Neural progenitor cell (in vitro differentiated cells): ENCODE measurements at regions not wholly inside any gene's neighbourhood (a gene's known extent, or its start where the extent isn't known, plus 50 kb on each side); places are given as distances from the start of the nearest gene placed in this dataset.
"Not testable (repeated sequence)": the region's sequence is repeated elsewhere in the genome, so short reads cannot be mapped to it uniquely, and the experiment has no call there.

Source experiments
- DNase-seq: peaks from one replicate; pipeline ENCODE4 v3.0.0-alpha.2; 2016; ENCODE audit warnings: low spot score
- H2AFZ ChIP-seq: fragments of 200-600 bp; sonication (generic); replicated peaks from 2 replicates; pipeline ENCODE4 v1.6.1; 2016; ENCODE audit warnings: antibody characterized with exemption
- H3F3A ChIP-seq: fragments of 200-600 bp; sonication (generic); 2 replicates; pipeline ENCODE4 v1.6.1; 2016; ENCODE audit warnings: antibody characterized with exemption, low read depth
- H3K27ac ChIP-seq: fragments of 200-600 bp; sonication (generic); 2 replicates; pipeline ENCODE4 v1.5.1; 2016; ENCODE audit warnings: mild to moderate bottlenecking
- H3K27me3 ChIP-seq: fragments of 200-600 bp; sonication (generic); 2 replicates; pipeline ENCODE4 v1.6.1; 2016; ENCODE audit warnings: mild to moderate bottlenecking, moderate library complexity
- H3K36me3 ChIP-seq: fragments of 200-600 bp; sonication (generic); 2 replicates; pipeline ENCODE4 v1.5.1; 2016
- H3K4me1 ChIP-seq: fragments of 200-600 bp; sonication (generic); 2 replicates; pipeline ENCODE4 v1.6.1; 2016; ENCODE audit warnings: mixed run types
- H3K4me2 ChIP-seq: fragments of 200-600 bp; sonication (generic); 2 replicates; pipeline ENCODE4 v1.6.1; 2016
- H3K4me3 ChIP-seq: fragments of 200-600 bp; sonication (generic); 2 replicates; pipeline ENCODE4 v1.5.1; 2016
- H3K79me2 ChIP-seq: fragments of 200-600 bp; sonication (generic); 2 replicates; pipeline ENCODE4 v1.6.1; 2016; ENCODE audit warnings: low read depth
- H3K9ac ChIP-seq: fragments of 200-600 bp; sonication (generic); 2 replicates; pipeline ENCODE4 v1.6.1; 2016
- H3K9me3 ChIP-seq: fragments of 200-600 bp; sonication (generic); 2 replicates; pipeline ENCODE4 v1.5.1; 2016; ENCODE audit warnings: low read depth
- H4K20me1 ChIP-seq: fragments of 200-600 bp; sonication (generic); 2 replicates; pipeline ENCODE4 v1.6.1; 2016; ENCODE audit warnings: low read depth
- H3K27ac Mint-ChIP-seq: 3 replicates; pipeline ENCODE4 v1.8.0; 2021; ENCODE audit warnings: mixed read lengths
- H3K27me3 Mint-ChIP-seq: 2 replicates; pipeline ENCODE4 v1.8.0; 2022; ENCODE audit warnings: low read depth, mild to moderate bottlenecking, inconsistent platforms, moderate library complexity, mixed read lengths; ENCODE audit not compliant: insufficient read depth
- H3K36me3 Mint-ChIP-seq: 3 replicates; pipeline ENCODE4 v1.8.0; 2021; ENCODE audit warnings: mixed read lengths
- H3K4me1 Mint-ChIP-seq: 3 replicates; pipeline ENCODE4 v1.8.0; 2021; ENCODE audit warnings: mixed read lengths
- H3K4me3 Mint-ChIP-seq: 3 replicates; pipeline ENCODE4 v1.8.0; 2021; ENCODE audit warnings: mild to moderate bottlenecking, moderate library complexity, mixed read lengths
- H3K9me3 Mint-ChIP-seq: 3 replicates; pipeline ENCODE4 v1.8.0; 2020; ENCODE audit warnings: mixed read lengths
- CTCF ChIP-seq: fragments of 200-600 bp; sonication (generic); IDR thresholded peaks from 2 replicates; pipeline ENCODE4 v1.5.1; 2017; ENCODE audit warnings: antibody characterized with exemption, mild to moderate bottlenecking
- EZH2 ChIP-seq: fragments of 200-600 bp; sonication (generic); IDR thresholded peaks from 2 replicates; pipeline ENCODE4 v1.6.1; 2017; ENCODE audit warnings: antibody characterized with exemption, mild to moderate bottlenecking, moderate library complexity
- EZH2phosphoT487 ChIP-seq: fragments of 200-600 bp; sonication (generic); IDR thresholded peaks from 2 replicates; pipeline ENCODE4 v1.6.1; 2017; ENCODE audit warnings: antibody characterized with exemption

- Mint-ChIP-seq H3K27ac (no peak overlapping the region), H3K4me1 (no peaks in the 10 kb centered on the region), H3K9me3 (no peaks in the 10 kb centered on the region), H3K4me3 (no peak overlapping the region), H3K36me3 (no peaks in the 10 kb centered on the region), H3K27me3 (peaks cover 2% of the 10 kb centered on the region)
- DNase-seq = no peak
- Histone ChIP-seq H2AFZ (no peak overlapping the region), H3K9ac (no peak overlapping the region), H3F3A (no peaks in the 10 kb centered on the region), H3K4me1 (peaks cover 8% of the 10 kb centered on the region), H3K4me2 (no peak overlapping the region), H3K79me2 (no peaks in the 10 kb centered on the region), H3K4me3 (no peak overlapping the region), H3K9me3 (no peaks in the 10 kb centered on the region), H3K27ac (no peak overlapping the region), H3K27me3 (no peaks in the 10 kb centered on the region), H3K36me3 (no peaks in the 10 kb centered on the region), H4K20me1 (no peaks in the 10 kb centered on the region)
- TF ChIP-seq EZH2 (no peak), EZH2phosphoT487 (no peak), CTCF (no peak)
These were observed 443.5 kb downstream of the AASDHPPT start for GRCh38 chr11:106520920-106521319.

- H3K27ac ChIP-seq = no peak overlapping the region
- H3K36me3 ChIP-seq = no peaks in the 10 kb centered on the region
- H3K4me3 Mint-ChIP-seq = no peak overlapping the region
- H3K79me2 ChIP-seq = no peaks in the 10 kb centered on the region
- TF ChIP-seq CTCF (no peak), EZH2phosphoT487 (no peak), EZH2 (no peak)
- no peak overlapping the region for H3K4me2 ChIP-seq
- no peaks in the 10 kb centered on the region for H3K9me3 ChIP-seq
- H3K27me3 Mint-ChIP-seq = peaks cover 2% of the 10 kb centered on the region
- H3K4me3 ChIP-seq = no peak overlapping the region
- DNase-seq = no peak
- H3K4me1 Mint-ChIP-seq = no peaks in the 10 kb centered on the region
- H4K20me1 ChIP-seq = no peaks in the 10 kb centered on the region
- no peak overlapping the region for H3K27ac Mint-ChIP-seq
- H3K27me3 ChIP-seq = no peaks in the 10 kb centered on the region
- H3K36me3 Mint-ChIP-seq = no peaks in the 10 kb centered on the region
- no peak overlapping the region for H2AFZ ChIP-seq
- no peaks in the 10 kb centered on the region for H3F3A ChIP-seq
- no peak overlapping the region for H3K9ac ChIP-seq
- peaks cover 8% of the 10 kb centered on the region for H3K4me1 ChIP-seq
- no peaks in the 10 kb centered on the region for H3K9me3 Mint-ChIP-seq
These were observed 445.7 kb downstream of the AASDHPPT start for GRCh38 chr11:106523171-106523570.

GRCh38 chr11:106523921-106524320 is 446.5 kb downstream of the AASDHPPT start:
- no peak overlapping the region for H3K9ac ChIP-seq
- H3K79me2 ChIP-seq = no peaks in the 10 kb centered on the region
- H3K36me3 ChIP-seq = no peaks in the 10 kb centered on the region
- peaks cover 2% of the 10 kb centered on the region for H3K27me3 Mint-ChIP-seq
- no peaks in the 10 kb centered on the region for H3K27me3 ChIP-seq
- H2AFZ ChIP-seq = no peak overlapping the region
- TF ChIP-seq EZH2 (no peak), CTCF (no peak), EZH2phosphoT487 (no peak)
- no peaks in the 10 kb centered on the region for H3F3A ChIP-seq
- H3K4me3 ChIP-seq = no peak overlapping the region
- H3K4me1 Mint-ChIP-seq = no peaks in the 10 kb centered on the region
- H3K9me3 ChIP-seq = no peaks in the 10 kb centered on the region
- H3K4me2 ChIP-seq = no peak overlapping the region
- H3K4me3 Mint-ChIP-seq = no peak overlapping the region
- no peaks in the 10 kb centered on the region for H3K36me3 Mint-ChIP-seq
- no peak overlapping the region for H3K27ac ChIP-seq
- no peak overlapping the region for H3K27ac Mint-ChIP-seq
- no peaks in the 10 kb centered on the region for H4K20me1 ChIP-seq
- no peaks in the 10 kb centered on the region for H3K9me3 Mint-ChIP-seq
- peaks cover 8% of the 10 kb centered on the region for H3K4me1 ChIP-seq
- DNase-seq = no peak

GRCh38 chr11:106524436-106524835 is 447.0 kb downstream of the AASDHPPT start:
- no peaks in the 10 kb centered on the region for H3K9me3 Mint-ChIP-seq
- no peak overlapping the region for H3K4me3 ChIP-seq
- H3K4me3 Mint-ChIP-seq = no peak overlapping the region
- H2AFZ ChIP-seq = no peak overlapping the region
- H3K27ac Mint-ChIP-seq = no peak overlapping the region
- H3K27me3 ChIP-seq = no peaks in the 10 kb centered on the region
- H3K27ac ChIP-seq = no peak overlapping the region
- H3K4me1 Mint-ChIP-seq = no peaks in the 10 kb centered on the region
- no peaks in the 10 kb centered on the region for H3F3A ChIP-seq
- H4K20me1 ChIP-seq = no peaks in the 10 kb centered on the region
- H3K4me1 ChIP-seq = peaks cover 8% of the 10 kb centered on the region
- H3K27me3 Mint-ChIP-seq = peaks cover 2% of the 10 kb centered on the region
- no peaks in the 10 kb centered on the region for H3K9me3 ChIP-seq
- peak overlapping the region; percentile 28 for H3K4me2 ChIP-seq
- no peak for TF ChIP-seq EZH2
- no peak for TF ChIP-seq EZH2phosphoT487
- no peaks in the 10 kb centered on the region for H3K36me3 Mint-ChIP-seq
- DNase-seq = no peak
- no peaks in the 10 kb centered on the region for H3K36me3 ChIP-seq
- H3K9ac ChIP-seq = no peak overlapping the region
- no peaks in the 10 kb centered on the region for H3K79me2 ChIP-seq

- not testable (repeated sequence) for H3K36me3 ChIP-seq, H3K4me1 ChIP-seq, H3K9me3 Mint-ChIP-seq, H3K36me3 Mint-ChIP-seq, H3F3A ChIP-seq, H3K27ac ChIP-seq, H3K79me2 ChIP-seq, H3K27ac Mint-ChIP-seq, H3K4me3 ChIP-seq, H4K20me1 ChIP-seq, H3K27me3 ChIP-seq, H2AFZ ChIP-seq, H3K27me3 Mint-ChIP-seq, H3K4me2 ChIP-seq, DNase-seq, H3K9ac ChIP-seq, H3K4me1 Mint-ChIP-seq, H3K9me3 ChIP-seq, H3K4me3 Mint-ChIP-seq
These were observed 454.2 kb downstream of the AASDHPPT start for GRCh38 chr11:106531648-106532047.
